ENCODE measurements at regions not wholly inside any gene's neighbourhood (a gene's known extent, or its start where the extent isn't known, plus 50 kb on each side); places are given as distances from the start of the nearest gene placed in this dataset.

GRCh38 chr12:58593557-58594304, 326.6 kb downstream of the LRIG3 start:
- DNase-seq = no peak

GRCh38 chr12:58596381-58596780, 323.9 kb downstream of the LRIG3 start:
- no peak for DNase-seq

GRCh38 chr12:58601529-58601928, 318.8 kb downstream of the LRIG3 start:
- DNase-seq = no peak

GRCh38 chr12:58602179-58602578, 318.1 kb downstream of the LRIG3 start:
- DNase-seq = no peak

GRCh38 chr12:58602736-58603135, 317.6 kb downstream of the LRIG3 start:
- DNase-seq = no peak

- no peak for DNase-seq
These were observed 312.5 kb downstream of the LRIG3 start for GRCh38 chr12:58607805-58608204.

GRCh38 chr12:58608711-58609110, 311.6 kb downstream of the LRIG3 start:
- DNase-seq = no peak

- DNase-seq = no peak
These were observed 305.3 kb downstream of the LRIG3 start for GRCh38 chr12:58615047-58615446.

- no peak for DNase-seq
These were observed 304.7 kb downstream of the LRIG3 start for GRCh38 chr12:58615576-58615975.

- no peak for DNase-seq
These were observed 303.7 kb downstream of the LRIG3 start for GRCh38 chr12:58616618-58617017.

- no peak for DNase-seq
These were observed 299.2 kb downstream of the LRIG3 start for GRCh38 chr12:58621126-58621525.

- DNase-seq = no peak
These were observed 290.9 kb downstream of the LRIG3 start for GRCh38 chr12:58629376-58629775.

GRCh38 chr12:58633479-58633878, 286.8 kb downstream of the LRIG3 start:
- DNase-seq = no peak

- DNase-seq = no peak
These were observed 280.9 kb downstream of the LRIG3 start for GRCh38 chr12:58639318-58639934.

- DNase-seq = no peak
These were observed 280.0 kb downstream of the LRIG3 start for GRCh38 chr12:58640314-58640713.

- no peak for DNase-seq
These were observed 274.4 kb downstream of the LRIG3 start for GRCh38 chr12:58645946-58646345.

GRCh38 chr12:58647495-58647894, 272.8 kb downstream of the LRIG3 start:
- no peak for DNase-seq

- no peak for DNase-seq
These were observed 272.1 kb downstream of the LRIG3 start for GRCh38 chr12:58648176-58648575.

GRCh38 chr12:58651850-58652249, 268.5 kb downstream of the LRIG3 start:
- DNase-seq = no peak

- DNase-seq = no peak
These were observed 266.3 kb downstream of the LRIG3 start for GRCh38 chr12:58654021-58654420.

- DNase-seq = no peak
These were observed 264.9 kb downstream of the LRIG3 start for GRCh38 chr12:58655375-58655774.

- no peak for DNase-seq
These were observed 263.9 kb downstream of the LRIG3 start for GRCh38 chr12:58656254-58657009.

GRCh38 chr12:58657190-58657589, 263.1 kb downstream of the LRIG3 start:
- no peak for DNase-seq

- no peak for DNase-seq
These were observed 254.9 kb downstream of the LRIG3 start for GRCh38 chr12:58665375-58665774.

Measured in inflammatory macrophage treated with lipopolysaccharide for 4 hours (primary cell).